ENCODE measurements at regions not wholly inside any gene's neighbourhood (a gene's known extent, or its start where the extent isn't known, plus 50 kb on each side); places are given as distances from the start of the nearest gene placed in this dataset.
"Not testable (repeated sequence)": the region's sequence is repeated elsewhere in the genome, so short reads cannot be mapped to it uniquely, and the experiment has no call there.

GRCh38 chr11:49373385-49373784 is 165.0 kb upstream of the FOLH1 start:
- TF ChIP-seq CTCF (IDR thresholded peaks at IDR 0.05; ENCODE audit: control extremely low read depth in 1 of 3, insufficient read depth in 1 of 3, low read depth in 1 of 3, low read length in 3 of 3); EP300 (IDR thresholded peaks at IDR 0.05; ENCODE audit: borderline replicate concordance in 1 of 2, low read depth in 2 of 2, low read length in 2 of 2); NRF1 (IDR thresholded peaks at IDR 0.05; ENCODE audit: low read depth, low read length); SIX5 (IDR thresholded peaks at IDR 0.05; ENCODE audit: low read depth, low read length); RFX5 (IDR thresholded peaks at IDR 0.05; ENCODE audit: borderline replicate concordance, low read depth, low read length); GTF2F1 (IDR thresholded peaks at IDR 0.05; ENCODE audit: borderline replicate concordance, low read depth, low read length); CREB1 (IDR thresholded peaks at IDR 0.05); BACH1 (IDR thresholded peaks at IDR 0.05; ENCODE audit: low read length): not testable (repeated sequence)

Data from H1 (cell line).